KMS-11 (cell line): ENCODE measurements at regions not wholly inside any gene's neighbourhood (a gene's known extent, or its start where the extent isn't known, plus 50 kb on each side); places are given as distances from the start of the nearest gene placed in this dataset.

Experiments
- H2AFZ ChIP-seq: fragments of 200-600 bp; sonication (generic); 2 replicates; pipeline ENCODE4 v1.6.1; 2016; ENCODE audit warnings: antibody characterized with exemption, mixed run types, low read depth
- H3K27ac ChIP-seq: fragments of 200-600 bp; sonication (generic); 2 replicates; pipeline ENCODE4 v1.6.1; 2016; ENCODE audit warnings: mild to moderate bottlenecking, mixed run types
- H3K27me3 ChIP-seq: fragments of 200-600 bp; sonication (generic); 2 replicates; pipeline ENCODE4 v1.6.1; 2017; ENCODE audit warnings: mild to moderate bottlenecking, low read depth, mixed run types, moderate library complexity; ENCODE audit not compliant: insufficient read depth
- H3K36me3 ChIP-seq: fragments of 200-600 bp; sonication (generic); 2 replicates; pipeline ENCODE4 v1.6.1; 2017; ENCODE audit warnings: mild to moderate bottlenecking, mixed run types; ENCODE audit not compliant: insufficient read depth
- H3K4me1 ChIP-seq: fragments of 200-600 bp; sonication (generic); 2 replicates; pipeline ENCODE4 v1.6.1; 2016; ENCODE audit warnings: mild to moderate bottlenecking, low read depth, mixed run types; ENCODE audit not compliant: poor library complexity, severe bottlenecking
- H3K4me2 ChIP-seq: fragments of 200-600 bp; sonication (generic); 2 replicates; pipeline ENCODE4 v1.7.0; 2016; ENCODE audit warnings: mild to moderate bottlenecking, mixed run types
- H3K4me3 ChIP-seq: fragments of 200-600 bp; sonication (generic); IDR thresholded peaks from 2 replicates; pipeline ENCODE4 v1.6.1; 2017; ENCODE audit warnings: low read depth, low read length, mixed read lengths; ENCODE audit not compliant: insufficient read depth
- H3K79me2 ChIP-seq: fragments of 200-600 bp; sonication (generic); 2 replicates; pipeline ENCODE4 v1.6.1; 2016; ENCODE audit warnings: low read depth, mixed run types; ENCODE audit not compliant: insufficient read depth
- H3K9ac ChIP-seq: fragments of 200-600 bp; sonication (generic); 2 replicates; pipeline ENCODE4 v1.6.1; 2016; ENCODE audit warnings: mild to moderate bottlenecking, mixed run types
- H4K20me1 ChIP-seq: fragments of 200-600 bp; sonication (generic); 2 replicates; pipeline ENCODE4 v1.6.1; 2016; ENCODE audit warnings: mild to moderate bottlenecking, mixed run types; ENCODE audit not compliant: insufficient read depth
- CTCF ChIP-seq: fragments of 200-600 bp; sonication (generic); conservative IDR thresholded peaks from 2 replicates; pipeline ENCODE4 v1.6.1; 2017; ENCODE audit warnings: low read depth, mild to moderate bottlenecking, antibody characterized with exemption, low read length, moderate library complexity, mixed read lengths

- H3K36me3 ChIP-seq = no peaks in the 10 kb centered on the region
Measured at GRCh38 chr22:26993886-26994285, 336.5 kb downstream of the MIAT start.

GRCh38 chr22:26994801-26995200, 337.4 kb downstream of the MIAT start:
- Histone ChIP-seq H2AFZ (no peak overlapping the region), H3K79me2 (no peaks in the 10 kb centered on the region), H3K4me1 (no peaks in the 10 kb centered on the region), H3K27me3 (no peaks in the 10 kb centered on the region), H3K4me2 (no peak overlapping the region), H3K9ac (no peak overlapping the region), H4K20me1 (no peaks in the 10 kb centered on the region), H3K4me3 (no peak overlapping the region), H3K27ac (no peak overlapping the region), H3K36me3 (no peaks in the 10 kb centered on the region)
- TF ChIP-seq CTCF = no peak

More at GRCh38 chr22:26993886-26994285, 336.5 kb downstream of the MIAT start:
- no peak overlapping the region for H3K4me3 ChIP-seq
- no peak overlapping the region for H3K9ac ChIP-seq
- no peak for TF ChIP-seq CTCF
- H2AFZ ChIP-seq = no peak overlapping the region
- no peaks in the 10 kb centered on the region for H3K4me1 ChIP-seq
- no peak overlapping the region for H3K27ac ChIP-seq
- H3K79me2 ChIP-seq = no peaks in the 10 kb centered on the region
- no peak overlapping the region for H3K4me2 ChIP-seq
- H3K27me3 ChIP-seq = no peaks in the 10 kb centered on the region
- no peaks in the 10 kb centered on the region for H4K20me1 ChIP-seq

GRCh38 chr22:26995235-26995634, 337.8 kb downstream of the MIAT start:
- Histone ChIP-seq H3K9ac (no peak overlapping the region), H2AFZ (no peak overlapping the region)

GRCh38 chr22:26996154-26996553, 338.8 kb downstream of the MIAT start:
- H3K9ac ChIP-seq = no peak overlapping the region
- no peaks in the 10 kb centered on the region for H3K4me1 ChIP-seq
- no peak for TF ChIP-seq CTCF
- H3K27me3 ChIP-seq = peaks cover 4% of the 10 kb centered on the region; the same call in 1 of the 2 replicates
- H4K20me1 ChIP-seq = no peaks in the 10 kb centered on the region
- H3K36me3 ChIP-seq = no peaks in the 10 kb centered on the region
- no peak overlapping the region for H3K4me2 ChIP-seq
- H3K79me2 ChIP-seq = no peaks in the 10 kb centered on the region
- H2AFZ ChIP-seq = no peak overlapping the region
- H3K27ac ChIP-seq = no peak overlapping the region
- no peak overlapping the region for H3K4me3 ChIP-seq

More at GRCh38 chr22:26995235-26995634, 337.8 kb downstream of the MIAT start:
- Histone ChIP-seq H3K79me2 (no peaks in the 10 kb centered on the region), H3K4me1 (no peaks in the 10 kb centered on the region), H3K27ac (no peak overlapping the region), H4K20me1 (no peaks in the 10 kb centered on the region), H3K4me2 (no peak overlapping the region), H3K36me3 (no peaks in the 10 kb centered on the region), H3K27me3 (peaks cover 2% of the 10 kb centered on the region; the same call in 1 of the 2 replicates), H3K4me3 (no peak overlapping the region)
- no peak for TF ChIP-seq CTCF

- no peak overlapping the region for H3K27ac ChIP-seq
- H4K20me1 ChIP-seq = no peaks in the 10 kb centered on the region
- H3K4me2 ChIP-seq = no peak overlapping the region
- no peak overlapping the region for H3K9ac ChIP-seq
- H3K4me3 ChIP-seq = no peak overlapping the region
- no peak overlapping the region for H2AFZ ChIP-seq
- no peaks in the 10 kb centered on the region for H3K79me2 ChIP-seq
- H3K4me1 ChIP-seq = no peaks in the 10 kb centered on the region
- no peaks in the 10 kb centered on the region for H3K36me3 ChIP-seq
- peaks cover 11% of the 10 kb centered on the region; the same call in 1 of the 2 replicates for H3K27me3 ChIP-seq
- no peak for TF ChIP-seq CTCF
Measured at GRCh38 chr22:26998129-26998528, 340.7 kb downstream of the MIAT start.
